ENCODE measurements at regions not wholly inside any gene's neighbourhood (a gene's known extent, or its start where the extent isn't known, plus 50 kb on each side); places are given as distances from the start of the nearest gene placed in this dataset.

- Histone ChIP-seq H3K4me2 (ENCODE audit: low read length) (peak overlapping the region; percentile 42), H3K79me2 (ENCODE audit: low read length) (no peaks in the 10 kb centered on the region), H4K20me1 (ENCODE audit: insufficient read depth, low read length) (no peaks in the 10 kb centered on the region), H2AFZ (ENCODE audit: low read depth, low read length) (no peak overlapping the region; the same call in 1 of the 2 replicates), H3K9ac (ENCODE audit: low read length) (no peak overlapping the region), H3K27ac (ENCODE audit: low read length) (no peak overlapping the region), H3K4me3 (ENCODE audit: low read length) (no peak overlapping the region), H3K9me3 (ENCODE audit: insufficient read depth, low read length) (no peaks in the 10 kb centered on the region), H3K27me3 (ENCODE audit: low read depth, low read length) (no peaks in the 10 kb centered on the region), H3K36me3 (replicated peaks; ENCODE audit: low read depth, low read length) (no peaks in the 10 kb centered on the region), H3K4me1 (ENCODE audit: low read length) (peaks cover 11% of the 10 kb centered on the region)
- TF ChIP-seq EZH2phosphoT487 (IDR thresholded peaks at IDR 0.05; ENCODE audit: low read depth), result no peak
Observed at GRCh38 chr3:154540950-154541604, 111.1 kb upstream of the GPR149 start.

GRCh38 chr3:154538566-154539360 is 108.8 kb upstream of the GPR149 start:
- H3K36me3 ChIP-seq (replicated peaks; ENCODE audit: low read depth, low read length), result no peaks in the 10 kb centered on the region
- TF ChIP-seq CTCF (IDR thresholded peaks at IDR 0.05; ENCODE audit: low read depth, low read length), result no peak
- no peak for TF ChIP-seq EZH2phosphoT487 (IDR thresholded peaks at IDR 0.05; ENCODE audit: low read depth)
- H3K27me3 ChIP-seq (ENCODE audit: low read depth, low read length), result no peaks in the 10 kb centered on the region
- no peak overlapping the region for H3K4me3 ChIP-seq (ENCODE audit: low read length)
- H3K9me3 ChIP-seq (ENCODE audit: insufficient read depth, low read length), result no peaks in the 10 kb centered on the region
- no peaks in the 10 kb centered on the region for H3K79me2 ChIP-seq (ENCODE audit: low read length)
- H3K4me1 ChIP-seq (ENCODE audit: low read length), result peaks cover 11% of the 10 kb centered on the region
- H3K4me2 ChIP-seq (ENCODE audit: low read length), result no peak overlapping the region
- no peak overlapping the region for H3K9ac ChIP-seq (ENCODE audit: low read length)
- 0 out of 2 replicates have a peak overlapping the region, but pooled peaks have one; percentile 45 for H2AFZ ChIP-seq (ENCODE audit: low read depth, low read length)
- no peak overlapping the region for H3K27ac ChIP-seq (ENCODE audit: low read length)
- no peaks in the 10 kb centered on the region for H4K20me1 ChIP-seq (ENCODE audit: insufficient read depth, low read length)

GRCh38 chr3:154536751-154537150 is 106.8 kb upstream of the GPR149 start:
- Histone ChIP-seq H2AFZ (ENCODE audit: low read depth, low read length) (no peak overlapping the region), H3K27me3 (ENCODE audit: low read depth, low read length) (no peaks in the 10 kb centered on the region), H3K4me2 (ENCODE audit: low read length) (no peak overlapping the region), H3K36me3 (replicated peaks; ENCODE audit: low read depth, low read length) (no peaks in the 10 kb centered on the region), H3K9me3 (ENCODE audit: insufficient read depth, low read length) (no peaks in the 10 kb centered on the region), H3K4me3 (ENCODE audit: low read length) (no peak overlapping the region), H3K27ac (ENCODE audit: low read length) (no peak overlapping the region), H4K20me1 (ENCODE audit: insufficient read depth, low read length) (no peaks in the 10 kb centered on the region), H3K4me1 (ENCODE audit: low read length) (peaks cover 9% of the 10 kb centered on the region), H3K9ac (ENCODE audit: low read length) (no peak overlapping the region), H3K79me2 (ENCODE audit: low read length) (no peaks in the 10 kb centered on the region)
- no peak for TF ChIP-seq EZH2phosphoT487 (IDR thresholded peaks at IDR 0.05; ENCODE audit: low read depth)
- no peak for TF ChIP-seq CTCF (IDR thresholded peaks at IDR 0.05; ENCODE audit: low read depth, low read length)

- Histone ChIP-seq H3K79me2 (ENCODE audit: low read length) (no peaks in the 10 kb centered on the region), H2AFZ (ENCODE audit: low read depth, low read length) (no peak overlapping the region), H3K36me3 (replicated peaks; ENCODE audit: low read depth, low read length) (no peaks in the 10 kb centered on the region), H3K4me2 (ENCODE audit: low read length) (no peak overlapping the region), H3K9me3 (ENCODE audit: insufficient read depth, low read length) (no peaks in the 10 kb centered on the region), H3K9ac (ENCODE audit: low read length) (no peak overlapping the region), H3K27me3 (ENCODE audit: low read depth, low read length) (no peaks in the 10 kb centered on the region), H3K27ac (ENCODE audit: low read length) (no peak overlapping the region), H4K20me1 (ENCODE audit: insufficient read depth, low read length) (no peaks in the 10 kb centered on the region), H3K4me1 (ENCODE audit: low read length) (no peaks in the 10 kb centered on the region), H3K4me3 (ENCODE audit: low read length) (no peak overlapping the region)
- no peak for TF ChIP-seq CTCF (IDR thresholded peaks at IDR 0.05; ENCODE audit: low read depth, low read length)
- no peak for TF ChIP-seq EZH2phosphoT487 (IDR thresholded peaks at IDR 0.05; ENCODE audit: low read depth)
Observed at GRCh38 chr3:154522036-154522602, 92.1 kb upstream of the GPR149 start.
